ENCODE measurements at regions not wholly inside any gene's neighbourhood (a gene's known extent, or its start where the extent isn't known, plus 50 kb on each side); places are given as distances from the start of the nearest gene placed in this dataset.
"Not testable (repeated sequence)": the region's sequence is repeated elsewhere in the genome, so short reads cannot be mapped to it uniquely, and the experiment has no call there.

DNA sequence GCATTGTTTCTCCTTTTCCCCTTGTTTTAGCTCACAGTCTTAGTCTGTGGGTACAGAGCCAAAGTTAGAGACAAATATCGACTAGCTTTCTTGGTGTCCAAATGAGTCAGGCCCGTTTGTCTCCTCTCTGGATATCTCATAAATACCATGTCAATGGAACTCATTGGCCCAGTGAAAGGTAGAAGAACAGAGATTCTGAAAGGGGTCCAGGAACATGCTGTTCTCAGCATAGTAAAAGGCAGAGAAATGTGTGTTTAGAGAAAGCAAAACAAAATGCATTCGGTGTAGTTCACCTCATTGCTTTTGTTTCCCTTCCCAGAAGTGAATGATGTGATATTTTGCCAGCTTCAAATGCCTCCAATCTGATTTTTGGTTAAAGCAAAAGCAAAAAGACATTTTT lies 238.6 kb upstream of the SLC8A1 start:
- no peak for DNase-seq (ENCODE audit: low read depth)

DNA sequence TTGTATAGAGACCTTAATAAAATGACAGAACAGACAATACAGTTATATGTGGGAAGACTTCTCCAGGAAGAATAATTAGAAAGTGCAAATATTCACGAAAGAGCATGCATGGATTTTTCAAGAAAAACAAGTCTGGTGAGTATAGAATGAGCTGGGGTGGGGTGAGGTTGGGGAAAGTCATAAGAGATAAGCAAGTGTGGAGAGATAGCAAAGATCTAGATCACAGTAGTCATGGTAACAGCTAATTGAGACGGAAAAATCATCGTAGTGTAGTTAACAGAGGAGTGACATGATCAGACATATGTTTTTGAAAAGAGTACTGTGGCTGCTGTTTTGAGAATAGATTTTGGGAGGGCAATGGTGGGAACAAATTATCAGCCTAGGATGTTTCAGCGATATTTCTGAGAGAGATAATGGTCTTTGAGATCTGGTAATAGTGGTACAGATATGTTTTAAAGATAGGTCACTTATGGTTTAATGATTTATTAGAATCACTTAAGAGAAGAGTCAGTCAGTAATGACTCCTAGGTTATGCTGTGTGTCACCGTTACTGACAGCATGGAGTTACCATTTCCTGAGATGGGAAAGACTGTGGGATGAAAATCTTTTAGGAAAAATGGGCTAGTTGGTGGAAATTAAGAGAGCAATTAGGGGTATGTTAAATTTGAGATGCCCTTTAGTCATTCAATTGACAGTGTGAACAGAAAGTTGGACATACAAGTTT lies 248.5 kb upstream of the SLC8A1 start:
- DNase-seq (ENCODE audit: low read depth), result no peak

DNA sequence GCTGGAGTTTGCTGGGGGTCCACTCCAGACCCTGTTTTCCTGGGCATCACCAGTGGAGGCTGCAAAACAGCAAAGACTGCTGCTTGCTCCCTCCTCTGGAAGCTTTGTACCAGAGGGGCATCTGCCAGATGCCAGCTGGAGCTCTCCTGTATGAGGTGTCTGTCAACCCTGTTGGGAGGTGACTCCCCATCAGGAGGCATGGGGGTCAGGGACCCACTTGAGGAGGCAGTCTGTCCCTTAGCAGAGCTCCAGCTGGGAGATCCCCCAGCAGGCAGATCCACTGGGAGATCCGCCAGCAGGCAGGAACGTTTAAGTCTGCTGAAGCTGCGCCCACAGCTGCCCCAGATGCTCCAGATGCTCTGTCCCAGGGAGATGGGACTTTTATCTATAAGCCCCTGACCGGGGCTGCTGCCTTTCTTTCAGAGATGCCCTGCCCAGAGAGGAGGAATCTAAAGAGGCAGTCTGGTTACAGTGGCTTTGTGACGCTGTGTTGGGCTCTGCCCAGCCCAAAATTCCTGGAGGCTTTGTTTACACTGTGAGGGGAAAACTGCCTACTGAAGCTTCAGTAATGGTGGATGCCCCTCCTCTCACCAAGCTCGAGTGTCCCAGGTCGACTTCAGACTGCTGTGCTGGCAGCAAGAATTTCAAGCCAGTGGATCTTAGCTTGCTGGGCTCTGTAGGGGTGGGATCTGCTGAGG lies 260.5 kb upstream of the SLC8A1 start:
- DNase-seq (ENCODE audit: low read depth), result not testable (repeated sequence)

DNA sequence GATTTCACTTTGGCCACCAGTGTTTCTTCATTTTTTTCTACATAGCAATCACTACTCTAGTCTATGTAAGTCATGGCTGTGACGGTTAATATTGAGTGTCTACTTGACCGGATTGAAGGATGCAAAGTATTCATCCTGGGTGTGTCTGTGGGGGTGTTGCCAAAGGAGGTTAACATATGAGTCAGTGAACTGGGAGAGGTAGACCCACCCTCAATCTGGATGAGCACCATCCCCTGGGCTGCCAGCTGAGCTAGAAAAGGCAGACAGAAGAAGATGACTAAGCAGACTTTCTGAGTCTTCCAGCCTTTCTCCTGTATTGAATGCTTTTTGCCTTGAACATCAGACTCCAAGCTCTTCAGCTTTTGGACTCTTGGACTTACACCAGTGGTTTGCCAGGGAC lies 265.0 kb upstream of the SLC8A1 start:
- no peak for DNase-seq (ENCODE audit: low read depth)

DNA sequence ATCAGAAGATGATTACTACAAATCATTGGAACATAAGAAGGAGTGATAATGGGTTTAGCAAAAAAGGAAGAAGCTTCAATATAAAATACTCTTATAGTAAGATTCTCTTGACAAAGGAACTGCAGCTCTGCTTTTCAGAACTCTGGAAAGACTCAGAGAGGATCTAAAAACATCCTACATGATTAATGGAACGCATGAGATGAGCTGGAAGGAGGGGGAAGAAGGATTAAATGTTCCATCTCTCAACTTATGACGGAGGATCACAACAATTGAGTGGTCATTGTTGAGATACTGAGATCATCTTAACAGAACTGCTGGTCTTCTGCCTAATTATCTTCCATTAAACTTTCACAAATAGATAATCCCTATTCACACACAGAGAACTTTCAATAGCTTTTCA lies 267.5 kb upstream of the SLC8A1 start:
- no peak for DNase-seq (ENCODE audit: low read depth)

DNA sequence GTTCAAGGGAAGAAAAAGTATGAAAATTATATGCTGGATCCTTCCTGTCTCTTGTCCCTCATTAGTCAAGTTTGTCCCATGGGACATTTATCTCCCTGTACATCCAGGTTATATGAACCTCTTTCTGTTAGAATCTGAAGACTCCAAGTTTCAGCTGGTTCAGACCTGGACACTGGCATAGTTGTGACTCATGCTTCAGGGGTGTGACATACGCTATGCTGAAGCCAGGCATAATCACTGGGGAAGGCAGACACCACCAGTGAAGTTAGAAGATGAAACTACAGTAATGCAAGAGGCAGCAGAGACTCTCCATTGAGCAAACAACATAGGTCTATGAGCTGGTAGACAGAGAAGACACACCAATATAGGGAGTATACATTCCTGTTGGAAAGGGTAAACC lies 269.7 kb upstream of the SLC8A1 start:
- no peak for DNase-seq (ENCODE audit: low read depth)

DNA sequence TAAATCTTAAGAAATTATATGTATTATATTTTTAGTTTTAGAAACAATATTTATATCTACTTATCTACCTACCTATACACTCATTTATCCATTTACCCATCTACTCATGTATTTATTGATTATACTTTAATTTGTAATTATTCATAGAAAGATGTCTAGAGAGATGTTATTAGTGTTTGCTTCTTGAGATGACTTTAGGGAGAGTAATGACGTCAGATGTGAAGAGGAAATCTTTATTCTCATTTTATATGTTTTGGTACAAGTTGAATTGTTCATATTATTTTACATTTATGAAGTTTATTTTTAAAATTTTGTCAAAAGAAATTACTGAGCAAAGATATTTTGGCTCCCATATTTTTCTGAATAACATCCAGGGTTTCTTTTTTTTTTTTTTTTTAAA lies 271.3 kb upstream of the SLC8A1 start:
- no peak for DNase-seq (ENCODE audit: low read depth)

DNA sequence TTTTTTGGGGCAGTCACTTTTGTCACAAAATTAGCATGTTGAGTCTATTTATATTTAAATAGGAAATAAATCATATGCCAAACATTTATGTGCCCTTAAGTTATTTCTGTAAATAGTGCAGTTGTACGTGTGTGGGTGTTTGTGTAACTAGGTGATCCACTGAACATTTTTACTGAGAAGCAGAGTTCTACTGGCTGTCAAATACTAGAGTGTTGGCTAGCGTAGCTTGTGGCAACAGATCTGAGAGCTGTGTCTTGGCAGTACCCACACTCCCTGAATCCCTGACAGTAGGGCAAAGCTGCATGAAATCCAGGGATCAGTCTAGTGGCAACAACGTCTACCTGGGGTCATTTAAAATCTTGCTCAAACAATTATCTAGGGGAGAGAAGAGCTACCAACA lies 273.1 kb upstream of the SLC8A1 start:
- DNase-seq (ENCODE audit: low read depth), result no peak

DNA sequence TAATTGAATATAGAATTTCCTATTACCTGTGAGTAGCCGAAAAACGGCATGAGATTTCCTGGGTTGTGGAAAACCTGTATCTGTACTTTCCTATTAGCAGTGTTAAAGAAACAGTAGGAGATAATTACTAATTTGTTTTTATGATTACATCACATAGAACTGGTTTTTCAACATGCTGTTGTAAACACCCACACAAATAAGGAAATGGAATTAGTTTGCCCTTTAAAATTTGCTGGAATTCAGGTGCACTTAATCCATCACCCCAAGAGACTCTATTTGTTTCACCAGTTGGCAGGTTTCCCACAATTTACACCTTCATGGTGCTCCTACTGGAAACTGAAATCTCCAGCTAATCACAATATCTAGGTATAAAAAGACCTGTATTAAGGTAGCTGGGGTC lies 274.1 kb upstream of the SLC8A1 start:
- DNase-seq (ENCODE audit: low read depth), result no peak

DNA sequence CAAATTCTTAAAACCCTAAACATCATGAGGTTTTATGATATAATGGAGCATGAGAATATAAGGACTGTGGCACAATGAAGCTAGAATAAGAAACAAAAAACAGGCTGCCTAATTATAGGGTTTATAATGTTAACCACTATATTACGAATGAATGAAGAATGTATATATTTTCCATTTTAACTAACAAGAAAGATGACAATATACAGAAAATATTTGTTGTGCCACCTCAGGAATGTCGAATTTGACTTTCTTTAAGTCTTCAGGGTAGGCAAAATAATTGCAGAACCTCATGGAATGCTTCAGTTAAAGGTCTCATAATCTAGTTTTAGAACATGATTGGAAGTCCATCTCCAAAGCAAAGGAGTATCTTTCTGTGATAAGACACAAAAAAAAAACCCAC lies 282.9 kb upstream of the SLC8A1 start:
- DNase-seq (ENCODE audit: low read depth), result no peak

DNA sequence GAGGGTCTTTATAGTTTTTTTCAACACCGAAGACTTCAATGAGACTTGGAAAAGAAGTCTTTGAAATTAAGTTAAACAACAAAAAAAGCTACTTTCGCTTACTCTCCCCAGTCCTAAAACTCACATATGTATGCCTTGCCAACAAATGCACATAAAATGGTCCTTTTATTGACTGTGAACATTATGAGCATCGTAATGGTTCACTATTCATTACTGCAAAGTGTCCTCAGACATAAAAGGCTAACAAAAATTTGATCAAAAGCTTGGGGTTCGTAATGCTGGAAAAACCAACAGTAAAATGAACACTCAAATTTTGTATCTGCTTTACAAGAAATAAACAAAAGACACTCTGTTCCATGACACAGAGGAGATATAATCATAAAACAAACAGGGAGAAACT lies 285.3 kb upstream of the SLC8A1 start:
- DNase-seq (ENCODE audit: low read depth), result no peak

DNA sequence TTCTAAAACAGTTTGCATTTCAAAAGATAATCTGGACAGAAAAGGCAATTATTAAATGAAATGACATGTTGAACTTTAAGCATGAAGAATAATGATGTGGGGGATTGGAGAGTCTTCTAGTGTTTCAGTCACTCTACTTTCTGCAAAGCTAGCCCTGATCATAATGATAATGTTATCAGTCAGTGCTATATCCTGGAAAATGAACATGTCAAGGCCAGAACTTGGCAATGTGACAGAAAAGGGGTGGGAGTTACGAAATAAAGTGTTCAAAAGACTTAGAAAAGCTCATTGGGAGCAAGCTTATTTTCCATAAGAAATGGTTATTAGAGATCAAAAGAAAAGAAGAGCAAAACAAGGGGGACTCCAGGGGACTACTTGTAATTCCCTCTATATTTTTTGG lies 288.5 kb upstream of the SLC8A1 start:
- no peak for DNase-seq (ENCODE audit: low read depth)

DNA sequence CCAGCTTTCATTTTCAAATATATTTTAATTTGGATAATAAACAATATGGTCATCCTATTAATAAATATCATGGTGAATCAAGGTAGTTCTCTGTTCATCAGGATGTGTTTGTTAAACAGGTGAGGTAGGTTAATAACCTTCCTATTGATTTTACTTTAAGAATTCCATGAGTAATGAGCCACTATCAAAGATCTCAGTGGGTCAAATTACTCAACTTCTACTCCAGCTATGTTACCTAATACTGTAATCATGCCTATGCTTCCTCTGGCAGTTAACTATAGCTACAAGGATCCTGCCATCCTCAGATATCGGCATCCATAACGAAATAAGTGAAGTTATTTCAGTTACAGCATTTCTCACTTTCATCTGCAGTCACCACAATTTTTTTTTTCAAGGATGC lies 289.6 kb upstream of the SLC8A1 start:
- DNase-seq (ENCODE audit: low read depth), result no peak

DNA sequence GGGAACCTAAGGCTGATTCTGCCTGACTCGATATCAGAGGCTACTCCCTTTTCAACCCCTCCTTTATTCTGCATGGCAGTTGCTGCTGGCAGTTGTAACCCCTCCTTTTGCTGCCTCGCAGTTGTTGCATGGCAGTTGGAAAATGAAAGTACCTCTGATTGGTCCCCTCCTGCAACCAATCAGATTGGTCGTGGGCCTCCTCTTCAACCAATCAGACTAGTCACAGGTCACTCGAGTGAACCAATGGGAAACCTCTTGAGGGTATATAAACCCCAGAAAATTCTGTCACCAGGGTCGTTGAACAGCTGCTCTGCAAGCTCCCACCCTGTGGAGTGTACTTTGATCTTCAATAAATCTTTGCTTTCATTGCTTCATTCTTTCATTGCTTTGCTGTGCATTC lies 294.3 kb upstream of the SLC8A1 start:
- DNase-seq (ENCODE audit: low read depth), result no peak

DNA sequence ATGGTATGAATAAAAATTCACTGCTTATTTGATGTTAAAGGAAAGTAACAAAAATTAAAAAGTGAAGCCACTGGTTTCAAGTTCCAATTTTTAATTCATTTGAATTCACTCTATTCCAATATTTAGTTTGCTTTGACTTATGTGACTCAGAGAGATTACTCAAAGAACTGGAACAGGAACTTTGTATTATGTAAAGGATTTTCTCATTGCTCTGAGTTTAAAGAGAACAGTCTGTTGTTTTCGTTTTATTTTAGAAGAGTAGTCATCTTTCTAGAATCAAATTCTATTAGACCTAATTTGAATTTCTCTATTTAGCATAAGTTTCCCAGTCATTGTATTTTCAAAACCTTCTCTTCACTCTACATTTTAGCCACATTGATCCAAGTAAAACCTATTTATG lies 300.1 kb upstream of the SLC8A1 start:
- DNase-seq (ENCODE audit: low read depth), result no peak

DNA sequence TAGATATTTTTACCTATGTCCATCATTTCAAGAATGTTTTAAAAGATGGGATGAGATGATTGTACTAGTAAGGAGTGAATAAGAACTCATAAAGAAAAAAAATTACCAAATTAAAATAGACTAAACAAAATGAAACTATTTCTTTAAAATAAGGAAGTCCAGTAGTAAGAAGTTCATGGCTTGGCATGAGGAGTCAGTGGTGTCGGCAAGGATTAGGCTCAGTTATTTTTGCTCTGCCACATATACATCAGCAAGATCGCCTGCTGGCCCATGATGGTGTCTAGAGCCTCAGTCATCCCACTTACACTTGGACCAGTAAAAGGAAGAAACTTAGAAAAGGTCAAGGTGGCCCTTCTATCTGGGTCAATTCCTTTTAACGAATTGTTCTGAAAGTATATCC lies 300.9 kb upstream of the SLC8A1 start:
- no peak for DNase-seq (ENCODE audit: low read depth)

DNA sequence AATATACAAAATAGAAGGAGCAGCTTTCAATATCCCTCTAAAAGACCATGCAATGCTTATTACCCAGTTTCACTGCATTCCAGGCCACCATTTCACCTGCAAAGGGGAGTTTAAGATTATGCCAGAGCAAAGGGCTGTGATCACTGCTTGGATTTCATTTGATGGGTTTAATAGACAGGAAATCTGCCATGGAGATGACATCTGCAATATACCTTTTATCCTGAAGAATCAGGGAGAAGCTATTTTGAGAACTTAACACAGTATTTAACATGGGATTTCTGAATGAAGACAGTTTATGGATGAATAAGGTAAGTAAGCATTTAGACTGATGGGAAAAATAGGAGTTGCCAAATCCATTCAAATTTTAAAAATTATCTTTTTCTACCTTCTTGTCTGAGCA lies 303.0 kb upstream of the SLC8A1 start:
- no peak for DNase-seq (ENCODE audit: low read depth)

DNA sequence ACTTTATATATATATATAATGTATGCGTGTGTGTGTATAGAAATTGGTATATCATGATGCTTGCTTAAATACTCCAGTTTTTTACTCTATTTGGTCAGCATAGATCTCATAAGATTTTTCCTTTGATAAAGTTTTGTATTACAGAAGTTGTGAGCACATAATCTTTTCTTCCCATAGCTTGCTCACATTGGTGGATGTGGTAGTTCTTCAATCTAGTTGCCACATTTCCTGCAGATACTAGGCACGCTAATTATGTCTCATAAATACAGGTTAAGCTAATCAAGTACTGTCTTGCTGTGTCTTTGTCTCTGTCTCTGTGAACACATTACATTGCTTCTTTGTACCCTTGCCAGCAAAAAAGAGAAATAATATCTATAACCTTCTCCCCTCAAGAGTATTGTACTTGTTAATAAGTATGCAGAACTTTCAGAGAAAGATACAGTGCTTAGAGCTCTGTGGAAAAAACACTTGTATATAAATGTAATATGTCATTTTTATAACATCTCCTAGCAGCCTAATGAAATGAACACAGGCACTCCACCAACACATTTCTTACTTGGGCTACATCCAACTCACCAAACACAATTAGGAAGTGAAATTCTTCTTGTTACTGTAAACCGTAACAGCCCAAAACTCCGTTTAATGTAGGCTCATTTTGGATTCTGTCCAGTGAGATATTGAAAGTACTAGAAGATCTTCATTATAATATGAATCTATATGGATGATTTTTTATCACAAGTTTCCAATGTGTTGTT lies 306.7 kb upstream of the SLC8A1 start:
- no peak for DNase-seq (ENCODE audit: low read depth)

DNA sequence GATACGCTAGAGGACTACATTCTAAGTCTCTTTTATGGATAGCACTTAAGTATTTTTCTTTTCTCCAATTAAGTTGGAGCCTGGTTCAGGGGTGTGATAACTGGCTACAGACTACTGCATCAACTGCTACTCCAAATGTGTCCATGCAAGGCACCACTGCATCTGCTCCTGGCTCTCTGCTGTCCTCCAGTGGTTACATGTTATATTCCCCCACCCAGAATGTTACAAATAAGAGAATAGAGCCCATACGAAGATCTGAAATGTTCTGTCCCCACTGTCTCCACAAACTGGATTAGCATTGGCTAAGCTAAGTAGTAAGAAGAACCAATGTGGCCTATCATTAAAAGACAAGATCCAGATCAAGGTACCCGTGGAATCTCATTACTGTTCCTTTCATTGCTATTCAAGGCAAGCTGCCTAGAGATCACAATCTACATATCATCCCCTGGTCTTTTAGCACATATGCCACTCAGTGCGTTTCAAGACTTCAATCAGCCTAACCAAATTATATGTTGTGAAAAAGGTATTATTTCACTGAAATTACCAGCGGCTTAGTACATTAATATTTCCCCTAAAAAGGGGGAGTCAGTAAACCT lies 308.3 kb upstream of the SLC8A1 start:
- DNase-seq (ENCODE audit: low read depth), result no peak

DNA sequence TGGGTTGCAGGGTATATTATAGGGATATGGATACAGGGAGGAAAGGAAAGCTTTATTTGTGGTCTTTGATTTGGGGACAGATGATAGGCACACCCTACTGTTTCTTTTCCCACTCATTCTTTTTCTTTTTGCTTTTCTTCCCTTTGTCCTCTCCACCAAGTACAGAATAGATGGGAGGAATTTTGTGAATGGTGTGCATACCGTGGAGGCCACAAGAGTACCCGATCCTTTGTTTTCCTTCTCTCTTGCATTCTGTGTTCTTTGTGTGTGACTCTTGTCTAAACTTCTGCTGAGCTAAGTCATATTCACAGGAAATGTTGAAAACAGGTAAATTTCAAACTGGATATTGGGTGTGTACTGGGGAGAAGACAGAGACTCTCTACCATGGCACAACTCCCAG lies 321.4 kb upstream of the SLC8A1 start:
- DNase-seq (ENCODE audit: low read depth), result no peak

DNA sequence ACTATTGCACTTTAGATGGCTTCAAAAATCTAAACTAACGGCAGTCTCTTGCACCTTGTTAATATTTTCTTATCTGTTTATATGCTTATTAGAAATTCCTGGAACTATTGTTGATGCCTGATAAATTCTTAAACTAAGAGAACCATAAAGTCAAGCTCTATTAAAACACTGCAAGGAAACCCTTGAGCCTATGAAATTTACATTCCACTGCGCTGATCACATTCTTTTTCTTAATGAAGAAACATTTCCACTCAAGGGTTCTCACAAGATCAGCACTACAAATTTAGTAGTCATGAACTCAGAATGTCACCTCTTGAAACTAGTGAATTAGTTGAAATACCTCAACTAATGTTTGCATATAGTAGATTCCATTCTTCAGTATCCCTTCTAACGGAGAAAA lies 331.8 kb upstream of the SLC8A1 start:
- DNase-seq (ENCODE audit: low read depth), result no peak

DNA sequence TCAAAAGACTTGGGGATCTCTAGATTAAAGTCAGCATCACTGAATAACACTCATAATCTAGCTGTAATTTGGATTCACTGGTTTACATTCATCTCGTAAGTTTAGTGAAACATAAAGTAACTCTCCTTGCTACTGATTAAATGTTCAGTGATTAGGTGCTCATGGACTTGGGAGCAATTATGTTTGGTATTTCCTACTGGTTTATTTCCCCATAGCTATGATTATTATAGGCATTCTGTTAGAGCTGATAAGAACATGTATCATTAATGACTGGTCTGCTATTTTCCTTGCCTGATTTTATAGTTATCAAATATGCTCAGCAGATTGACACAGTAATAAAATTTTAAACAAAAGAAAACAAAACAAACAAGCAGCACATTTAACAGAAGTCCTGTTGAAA lies 334.7 kb upstream of the SLC8A1 start:
- DNase-seq (ENCODE audit: low read depth), result no peak

DNA sequence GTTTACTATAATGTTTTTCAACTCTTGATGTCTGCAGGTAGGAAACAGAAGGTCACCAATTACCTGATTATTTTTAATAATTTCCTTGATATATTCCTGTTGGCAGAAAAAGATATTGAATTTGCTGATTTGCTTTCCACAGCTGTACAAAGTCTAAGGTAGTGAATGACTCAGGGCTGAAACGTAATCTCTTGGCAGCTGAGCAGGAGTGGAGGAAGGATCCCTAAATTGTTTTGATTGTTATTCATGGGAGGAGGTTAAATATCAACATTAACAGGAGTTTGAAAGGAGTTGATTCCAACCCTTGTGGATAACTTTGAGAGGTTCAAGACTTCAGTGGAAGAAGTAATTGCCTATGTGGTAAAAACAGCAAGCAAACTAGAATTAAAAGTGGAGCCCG lies 345.2 kb upstream of the SLC8A1 start:
- DNase-seq (ENCODE audit: low read depth), result no peak

Data from stimulated activated CD8-positive, alpha-beta memory T cell treated with anti-CD3 and anti-CD28 coated beads, Interleukin-12 subunit alpha, Interleukin-12 subunit beta, amount 100 ng/mL, for 1 hour (primary cell).